HEK293 (cell line): ENCODE measurements at regions not wholly inside any gene's neighbourhood (a gene's known extent, or its start where the extent isn't known, plus 50 kb on each side); places are given as distances from the start of the nearest gene placed in this dataset.

Source experiments
- REPIN1 ChIP-seq: fragments of 450-650 bp; formaldehyde crosslinking; IDR thresholded peaks from 2 replicates; pipeline ENCODE4 v1.5.1; 2017; ENCODE audit warnings: missing biosample characterization, missing genetic modification characterization, low read depth
- ZBTB17 ChIP-seq: fragments of 450-650 bp; formaldehyde crosslinking; IDR thresholded peaks from 2 replicates; pipeline ENCODE4 v1.5.1; 2016; ENCODE audit warnings: missing biosample characterization, missing genetic modification characterization
- ZBTB7A ChIP-seq: fragments of 450-650 bp; formaldehyde crosslinking; IDR thresholded peaks from 2 replicates; pipeline ENCODE4 v1.5.1; 2016; ENCODE audit warnings: low read depth, missing biosample characterization, missing genetic modification characterization
- ZBTB8A ChIP-seq: fragments of 450-650 bp; formaldehyde crosslinking; IDR thresholded peaks from 2 replicates; pipeline ENCODE4 v1.5.1; 2016; ENCODE audit warnings: missing biosample characterization, missing genetic modification characterization
- ZNF121 ChIP-seq: fragments of 450-650 bp; formaldehyde crosslinking; IDR thresholded peaks from 2 replicates; pipeline ENCODE4 v1.5.1; 2016; ENCODE audit warnings: missing biosample characterization, missing genetic modification characterization
- ZNF23 ChIP-seq: fragments of 450-650 bp; formaldehyde crosslinking; IDR thresholded peaks from 2 replicates; pipeline ENCODE4 v1.5.1; 2016; ENCODE audit warnings: missing biosample characterization, missing genetic modification characterization, borderline replicate concordance
- ZNF311 ChIP-seq: fragments of 450-650 bp; formaldehyde crosslinking; IDR thresholded peaks from 2 replicates; pipeline ENCODE4 v1.5.1; 2017; ENCODE audit warnings: missing biosample characterization, missing genetic modification characterization, borderline replicate concordance
- ZNF549 ChIP-seq: fragments of 450-650 bp; IDR thresholded peaks from 2 replicates; pipeline ENCODE4 v1.5.1; 2018; ENCODE audit warnings: missing biosample characterization, missing genetic modification characterization, mild to moderate bottlenecking, inconsistent platforms, moderate library complexity
- ZNF585B ChIP-seq: fragments of 450-650 bp; formaldehyde crosslinking; IDR thresholded peaks from 2 replicates; pipeline ENCODE4 v1.5.1; 2016; ENCODE audit warnings: missing biosample characterization, missing genetic modification characterization
- ZNF76 ChIP-seq: fragments of 450-650 bp; formaldehyde crosslinking; IDR thresholded peaks from 2 replicates; pipeline ENCODE4; 2016; ENCODE audit warnings: low read depth, missing biosample characterization, missing genetic modification characterization, borderline replicate concordance
- TF ChIP-seq, protein P1 (sequence below): fragments of 450-650 bp; formaldehyde crosslinking; IDR thresholded peaks from 2 replicates; pipeline ENCODE4 v1.5.1; 2016; ENCODE audit warnings: missing biosample characterization, missing genetic modification characterization
- TF ChIP-seq, protein P2 (sequence below): fragments of 450-650 bp; formaldehyde crosslinking; IDR thresholded peaks from 2 replicates; pipeline ENCODE4 v1.5.1; 2016; ENCODE audit warnings: missing biosample characterization, missing genetic modification characterization

- TF ChIP-seq ZBTB8A (tag by site-specific recombination) = no peak
- no peak for TF ChIP-seq ZNF585B (tag by site-specific recombination)
- no peak for TF ChIP-seq ZNF23 (tag by site-specific recombination)
- no peak for TF ChIP-seq REPIN1 (tag by site-specific recombination)
- no peak for TF ChIP-seq ZBTB7A (tag by site-specific recombination)
- TF ChIP-seq, protein P1, sequence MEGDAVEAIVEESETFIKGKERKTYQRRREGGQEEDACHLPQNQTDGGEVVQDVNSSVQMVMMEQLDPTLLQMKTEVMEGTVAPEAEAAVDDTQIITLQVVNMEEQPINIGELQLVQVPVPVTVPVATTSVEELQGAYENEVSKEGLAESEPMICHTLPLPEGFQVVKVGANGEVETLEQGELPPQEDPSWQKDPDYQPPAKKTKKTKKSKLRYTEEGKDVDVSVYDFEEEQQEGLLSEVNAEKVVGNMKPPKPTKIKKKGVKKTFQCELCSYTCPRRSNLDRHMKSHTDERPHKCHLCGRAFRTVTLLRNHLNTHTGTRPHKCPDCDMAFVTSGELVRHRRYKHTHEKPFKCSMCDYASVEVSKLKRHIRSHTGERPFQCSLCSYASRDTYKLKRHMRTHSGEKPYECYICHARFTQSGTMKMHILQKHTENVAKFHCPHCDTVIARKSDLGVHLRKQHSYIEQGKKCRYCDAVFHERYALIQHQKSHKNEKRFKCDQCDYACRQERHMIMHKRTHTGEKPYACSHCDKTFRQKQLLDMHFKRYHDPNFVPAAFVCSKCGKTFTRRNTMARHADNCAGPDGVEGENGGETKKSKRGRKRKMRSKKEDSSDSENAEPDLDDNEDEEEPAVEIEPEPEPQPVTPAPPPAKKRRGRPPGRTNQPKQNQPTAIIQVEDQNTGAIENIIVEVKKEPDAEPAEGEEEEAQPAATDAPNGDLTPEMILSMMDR (tag by site-specific recombination) = no peak
- TF ChIP-seq ZNF76 (tag by site-specific recombination) = no peak
- TF ChIP-seq, protein P2, sequence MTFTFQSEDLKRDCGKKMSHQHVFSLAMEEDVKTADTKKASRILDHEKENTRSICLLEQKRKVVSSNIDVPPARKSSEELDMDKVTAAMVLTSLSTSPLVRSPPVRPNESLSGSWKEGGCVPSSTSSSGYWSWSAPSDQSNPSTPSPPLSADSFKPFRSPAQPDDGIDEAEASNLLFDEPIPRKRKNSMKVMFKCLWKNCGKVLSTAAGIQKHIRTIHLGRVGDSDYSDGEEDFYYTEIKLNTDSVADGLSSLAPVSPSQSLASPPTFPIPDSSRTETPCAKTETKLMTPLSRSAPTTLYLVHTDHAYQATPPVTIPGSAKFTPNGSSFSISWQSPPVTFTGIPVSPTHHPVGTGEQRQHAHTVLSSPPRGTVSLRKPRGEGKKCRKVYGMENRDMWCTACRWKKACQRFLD = no peak
- no peak for TF ChIP-seq ZNF549 (tag by site-specific recombination)
- TF ChIP-seq ZNF311 = no peak
- no peak for TF ChIP-seq ZBTB17 (tag by site-specific recombination)
- no peak for TF ChIP-seq ZNF121 (tag by site-specific recombination)
Measured at GRCh38 chr9:107154291-107154690, 128.8 kb upstream of the RAD23B start.
